HT1080 (cell line): ENCODE measurements at regions not wholly inside any gene's neighbourhood (a gene's known extent, or its start where the extent isn't known, plus 50 kb on each side); places are given as distances from the start of the nearest gene placed in this dataset.
"Not testable (repeated sequence)": the region's sequence is repeated elsewhere in the genome, so short reads cannot be mapped to it uniquely, and the experiment has no call there.

ENCODE experiments used
- DNase-seq: peaks from one replicate; pipeline ENCODE4 v3.0.0-alpha.2; 2015; ENCODE audit warnings: low read depth

DNA sequence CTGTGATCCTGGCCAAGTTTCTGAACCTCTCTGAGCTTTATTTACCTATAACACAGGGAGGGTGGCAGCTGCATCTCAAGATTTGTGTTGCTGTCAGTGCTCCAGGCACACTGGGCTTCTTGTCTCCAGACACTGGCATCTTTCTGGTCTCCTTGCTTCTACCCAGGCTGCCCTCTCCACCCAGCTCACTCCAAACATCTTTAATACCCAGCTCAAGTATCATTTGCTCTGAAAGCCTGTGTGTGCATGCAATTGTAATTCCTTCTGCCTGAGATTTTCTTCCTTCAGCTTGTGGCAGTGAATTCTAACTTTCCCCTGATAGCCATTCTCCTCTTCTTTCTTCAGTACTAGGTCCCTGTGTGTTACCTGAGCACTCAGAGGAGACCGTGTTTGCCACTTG is 50.7 kb upstream of the USP7 start:
- no peak for DNase-seq

GRCh38 chr16:9015489-9015888 is 51.8 kb upstream of the USP7 start:
- no peak for DNase-seq

GRCh38 chr16:9016005-9016404 is 52.3 kb upstream of the USP7 start:
- not testable (repeated sequence) for DNase-seq

GRCh38 chr16:9016824-9017223 is 53.1 kb upstream of the USP7 start:
- DNase-seq: no peak

DNA sequence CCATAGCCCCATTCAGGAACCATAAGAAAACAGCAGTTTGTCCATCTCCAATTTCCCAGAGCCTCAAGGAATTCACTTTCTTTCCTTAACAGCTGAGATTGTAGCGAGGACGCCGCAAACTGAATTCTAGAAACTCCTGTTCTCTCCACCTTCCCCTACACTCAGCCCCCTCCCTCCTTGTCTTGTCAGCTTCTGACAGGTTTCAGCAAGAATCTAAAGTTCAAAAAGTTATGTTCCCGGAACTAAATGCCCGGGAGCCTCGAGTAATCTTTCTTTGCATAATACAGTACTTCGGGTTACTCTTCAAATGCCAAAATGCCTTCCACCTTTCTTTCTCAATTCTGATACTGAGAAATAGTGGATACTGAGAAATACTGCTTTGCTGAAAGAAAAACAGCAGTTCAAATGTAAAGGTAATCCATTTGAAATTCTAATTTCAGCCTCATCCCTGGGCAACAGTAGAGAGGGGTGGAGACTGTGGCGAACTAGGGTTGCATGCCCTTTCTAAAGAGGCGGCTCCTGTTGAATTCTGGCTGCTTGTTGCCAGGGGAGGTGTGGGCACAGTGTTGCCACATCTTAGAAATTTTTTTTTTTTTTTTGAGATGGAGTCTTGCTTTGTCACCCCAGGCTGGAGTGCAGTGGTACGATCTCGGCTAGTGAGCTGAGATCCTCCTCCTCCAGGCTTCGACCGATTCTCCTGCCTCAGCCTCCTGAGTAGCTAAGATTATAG is 63.5 kb upstream of the USP7 start:
- DNase-seq: no peak

DNA sequence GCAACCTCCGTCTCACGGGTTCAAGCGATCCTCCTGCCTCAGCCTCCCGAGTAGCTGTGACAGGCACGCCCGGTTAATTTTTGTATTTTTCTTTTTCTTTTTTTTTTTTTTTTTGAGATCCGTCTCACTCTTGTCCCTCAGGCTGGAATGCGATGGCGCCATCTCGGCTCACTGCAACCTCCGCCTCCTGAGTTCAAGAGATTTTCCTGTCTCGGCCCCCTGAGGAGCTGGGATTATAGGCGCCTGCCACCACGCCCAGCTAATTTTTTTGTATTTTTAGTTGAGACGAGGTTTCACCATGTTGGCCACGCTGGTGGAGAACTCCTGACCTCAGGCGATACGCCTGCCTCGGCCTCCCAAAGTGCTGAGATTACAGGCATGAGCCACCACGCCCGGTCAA is 63.0 kb upstream of the HAPSTR1 start:
- DNase-seq: not testable (repeated sequence)

- DNase-seq: no peak
Measured at GRCh38 chr16:9031107-9031506, 60.3 kb upstream of the HAPSTR1 start.

- DNase-seq: peak; percentile 85
Measured at GRCh38 chr16:9033125-9033830, 58.2 kb upstream of the HAPSTR1 start.

DNA sequence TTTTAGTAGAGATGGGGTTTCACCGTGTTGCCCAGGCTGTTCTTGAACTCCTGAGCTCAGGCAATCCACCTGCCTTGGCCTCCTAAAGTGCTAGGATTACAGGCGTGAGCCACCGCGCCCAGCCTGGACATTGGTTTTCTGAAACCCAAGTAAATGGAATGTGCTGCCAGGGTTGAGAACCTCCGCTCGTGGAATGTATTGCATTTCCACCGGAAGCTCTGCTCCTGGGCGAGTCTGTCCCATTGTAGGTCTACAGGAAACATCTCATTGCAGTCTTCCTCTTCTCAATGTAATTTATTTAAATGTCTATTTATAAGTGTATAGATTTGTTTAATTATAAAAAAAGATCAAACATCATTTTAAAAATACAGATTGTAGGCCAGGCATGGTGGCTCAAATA is 57.4 kb upstream of the HAPSTR1 start:
- DNase-seq: no peak

- DNase-seq: no peak
Measured at GRCh38 chr16:9035996-9036395, 55.4 kb upstream of the HAPSTR1 start.

DNA sequence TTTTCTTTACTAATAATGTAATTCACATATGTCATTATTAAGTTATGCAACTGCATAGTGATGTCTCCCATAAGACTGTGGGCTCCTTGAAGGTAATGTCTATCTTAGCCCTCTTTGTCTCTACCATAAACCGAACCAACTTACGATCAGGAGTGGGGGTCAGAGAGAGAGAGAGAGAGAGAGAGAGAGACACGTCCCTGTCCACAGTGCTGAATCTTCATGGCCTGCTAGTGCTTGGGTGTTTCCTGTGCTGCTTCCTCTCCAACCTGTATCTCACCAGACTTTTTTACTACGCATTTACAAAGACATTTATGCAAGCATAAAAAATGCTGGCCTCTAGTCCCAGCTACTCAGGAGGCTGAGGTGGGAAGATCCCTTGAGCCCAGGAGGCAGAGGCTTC is 52.2 kb upstream of the HAPSTR1 start:
- DNase-seq: no peak

DNA sequence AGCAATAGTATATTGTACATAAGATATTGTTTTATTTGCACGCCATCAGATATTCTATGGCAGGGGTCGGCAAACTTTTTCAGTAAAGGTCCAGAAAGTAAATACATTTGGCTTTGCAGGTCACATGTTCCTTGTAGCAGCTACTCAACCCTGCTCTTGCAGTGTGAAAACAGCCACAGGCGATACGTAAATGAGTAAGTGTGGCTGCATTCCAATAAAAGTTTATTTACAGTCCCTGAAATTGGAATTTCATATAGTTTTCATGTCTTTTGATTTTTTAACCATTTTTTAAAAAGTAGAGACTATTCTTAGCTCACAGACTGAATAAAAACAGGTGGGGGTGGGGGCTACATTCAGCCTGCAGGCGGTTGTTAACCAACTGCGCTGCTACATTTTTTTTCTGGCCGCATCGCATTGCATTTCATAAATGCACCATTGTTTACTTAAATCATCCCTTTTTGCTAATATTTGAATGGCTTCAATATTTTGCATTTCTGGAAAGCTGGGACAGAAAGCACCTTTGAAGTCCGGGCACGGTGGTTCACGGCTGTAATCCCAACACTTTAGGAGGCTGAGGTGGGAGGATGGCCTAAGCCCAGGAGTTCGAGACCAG is 50.5 kb upstream of the HAPSTR1 start:
- DNase-seq: no peak
